ENCODE measurements at regions not wholly inside any gene's neighbourhood (a gene's known extent, or its start where the extent isn't known, plus 50 kb on each side); places are given as distances from the start of the nearest gene placed in this dataset.
A peak's percentile ranks its signal among the peaks of the same experiment; 100 is the strongest.
"Not testable (repeated sequence)": the region's sequence is repeated elsewhere in the genome, so short reads cannot be mapped to it uniquely, and the experiment has no call there.

DNA sequence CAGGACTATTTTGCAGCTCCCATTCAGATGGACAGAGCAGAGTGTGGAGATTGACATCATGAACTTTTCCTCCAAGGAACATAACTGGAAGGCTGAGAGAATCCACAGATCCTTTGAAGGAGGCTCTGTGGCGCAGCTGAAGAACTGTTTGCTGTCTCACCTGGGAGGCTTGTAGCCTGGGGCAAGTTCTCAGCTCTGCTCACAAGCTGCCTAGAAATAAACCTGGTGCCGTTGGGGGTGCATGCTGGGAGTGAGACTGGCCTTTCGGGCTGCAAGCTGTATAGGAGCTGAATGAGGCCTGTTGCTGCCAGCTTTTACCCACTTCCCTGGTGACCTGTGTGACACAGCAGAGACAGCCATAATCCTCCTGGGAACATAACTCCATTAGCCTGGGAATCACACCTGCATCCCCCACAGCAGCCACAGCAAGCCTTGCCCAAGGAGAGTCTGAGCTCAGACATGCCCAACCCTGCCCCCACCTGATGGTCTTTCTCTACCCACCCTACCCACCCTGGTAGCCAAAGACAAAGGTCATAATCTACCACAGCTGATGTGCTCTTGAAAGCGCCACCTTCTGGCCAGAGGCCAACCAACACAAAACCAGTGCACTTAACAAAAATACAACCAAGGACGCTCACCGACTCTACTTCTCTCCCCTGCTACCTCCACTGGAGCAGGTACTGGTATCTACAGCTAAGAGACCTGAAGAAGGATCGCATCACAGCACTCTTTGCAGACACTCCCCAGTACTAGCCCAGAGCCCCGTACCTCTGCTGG is 205.1 kb upstream of the MRPS30 start:
- DNase-seq, result no peak
- in situ Hi-C loops (cut with HindIII; ENCODE audit: low pct_ligation_motif_present, low pct_unique_long_range_greater_than_20kb, low sequenced_read_pairs), result no loop called here

DNA sequence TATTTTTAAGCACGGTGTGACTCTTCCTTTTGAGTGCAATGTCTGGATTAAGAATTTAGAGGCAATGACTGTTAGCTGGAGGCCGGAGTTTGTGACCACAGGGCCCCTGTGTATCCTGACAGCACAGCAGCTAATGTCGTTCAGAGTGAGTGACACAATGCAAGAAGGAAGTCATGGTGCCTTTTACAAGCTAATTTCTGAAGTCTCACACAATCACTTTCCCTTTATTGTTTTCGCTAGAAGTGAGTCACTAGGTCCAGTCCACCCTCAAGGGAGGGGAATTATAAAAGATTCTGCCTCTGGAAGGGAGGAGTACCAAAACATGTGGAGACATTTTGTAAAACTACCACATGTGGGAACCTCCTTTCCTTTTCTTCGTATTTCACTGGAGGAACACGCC is 185.5 kb upstream of the FGF10 start:
- in situ Hi-C loops (cut with HindIII; ENCODE audit: low pct_ligation_motif_present, low pct_unique_long_range_greater_than_20kb, low sequenced_read_pairs), result no loop called here
- DNase-seq, result no peak

DNA sequence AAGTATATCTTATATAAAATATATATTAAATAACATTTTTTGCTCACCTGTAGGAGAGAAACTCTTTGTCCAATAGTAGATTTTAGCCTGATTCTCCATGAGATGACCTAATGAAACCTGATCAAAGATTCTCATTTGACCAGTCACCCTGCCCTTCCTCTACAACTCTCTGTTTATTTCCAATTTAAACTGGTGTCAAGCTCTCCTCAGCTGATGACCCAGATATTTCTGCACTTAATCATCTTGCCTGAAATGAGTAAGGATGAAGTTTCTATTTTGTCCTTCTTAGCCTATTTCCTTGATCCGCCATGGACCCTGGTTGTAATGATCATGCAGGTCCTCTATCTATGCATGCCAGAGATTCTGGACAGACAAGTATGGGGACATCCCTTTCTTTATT is 179.3 kb upstream of the FGF10 start:
- in situ Hi-C loops (cut with HindIII; ENCODE audit: low pct_ligation_motif_present, low pct_unique_long_range_greater_than_20kb, low sequenced_read_pairs), result no loop called here
- no peak for DNase-seq

DNA sequence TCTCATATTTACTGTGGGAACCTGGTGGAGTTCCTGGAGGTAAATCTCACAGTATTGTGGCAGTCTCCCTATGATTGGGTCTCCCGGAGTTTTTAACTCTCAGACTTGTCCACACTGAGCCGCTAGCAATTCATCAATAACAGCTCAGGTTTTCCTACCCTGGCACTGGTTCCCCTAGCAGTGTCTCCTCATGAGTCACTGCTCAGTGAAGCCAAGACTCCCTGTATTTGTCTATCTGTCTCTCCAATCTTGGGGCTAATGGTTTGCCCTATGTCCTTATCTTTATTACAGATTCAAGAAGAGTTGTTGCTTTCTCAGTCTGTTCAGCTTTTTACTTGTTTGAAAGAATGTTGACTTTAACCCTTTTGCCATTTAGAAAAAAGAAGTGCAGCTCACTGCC is 176.7 kb upstream of the FGF10 start:
- in situ Hi-C loops (cut with HindIII; ENCODE audit: low pct_ligation_motif_present, low pct_unique_long_range_greater_than_20kb, low sequenced_read_pairs), result no loop called here
- no peak for DNase-seq

DNA sequence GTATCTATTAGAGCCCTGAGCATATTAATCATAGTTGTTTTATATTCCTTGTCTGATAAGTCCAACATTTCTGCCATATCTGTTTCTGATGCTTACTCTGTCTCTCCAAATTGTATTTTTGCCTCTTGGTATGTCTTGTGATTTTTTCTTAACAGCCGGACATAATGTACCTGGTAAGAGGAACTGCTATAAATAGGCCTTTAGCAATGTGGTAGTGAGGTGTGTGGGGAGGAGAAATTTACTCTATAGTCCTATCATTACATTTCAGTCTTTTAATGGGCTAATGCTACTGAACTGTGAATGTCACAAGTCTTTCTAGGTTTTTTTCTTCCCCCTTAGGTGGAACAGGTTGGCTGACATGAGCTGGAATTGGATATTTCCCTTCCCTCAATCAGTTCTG is 176.1 kb upstream of the FGF10 start:
- in situ Hi-C loops (cut with HindIII; ENCODE audit: low pct_ligation_motif_present, low pct_unique_long_range_greater_than_20kb, low sequenced_read_pairs), result no loop called here
- DNase-seq, result no peak

DNA sequence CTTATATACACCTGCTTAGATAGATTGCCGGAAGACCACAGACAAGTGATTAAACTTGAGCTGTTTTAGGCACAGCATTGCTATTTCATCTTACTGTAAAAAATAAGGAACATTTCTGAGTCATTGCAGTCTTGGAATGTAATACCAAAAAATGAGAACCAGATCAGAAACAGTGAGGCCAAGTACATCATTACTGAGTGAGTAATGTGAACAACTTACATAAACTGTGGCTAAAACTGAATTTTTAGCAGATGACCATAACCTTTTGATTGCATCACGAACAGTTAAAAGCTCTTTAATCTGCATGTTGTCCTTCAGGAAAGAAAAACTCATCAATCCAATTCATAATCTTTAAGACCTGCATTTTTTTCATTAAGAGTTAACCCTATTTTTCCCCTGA is 157.1 kb upstream of the FGF10 start:
- in situ Hi-C loops (cut with HindIII; ENCODE audit: low pct_ligation_motif_present, low pct_unique_long_range_greater_than_20kb, low sequenced_read_pairs), result no loop called here
- no peak for DNase-seq

DNA sequence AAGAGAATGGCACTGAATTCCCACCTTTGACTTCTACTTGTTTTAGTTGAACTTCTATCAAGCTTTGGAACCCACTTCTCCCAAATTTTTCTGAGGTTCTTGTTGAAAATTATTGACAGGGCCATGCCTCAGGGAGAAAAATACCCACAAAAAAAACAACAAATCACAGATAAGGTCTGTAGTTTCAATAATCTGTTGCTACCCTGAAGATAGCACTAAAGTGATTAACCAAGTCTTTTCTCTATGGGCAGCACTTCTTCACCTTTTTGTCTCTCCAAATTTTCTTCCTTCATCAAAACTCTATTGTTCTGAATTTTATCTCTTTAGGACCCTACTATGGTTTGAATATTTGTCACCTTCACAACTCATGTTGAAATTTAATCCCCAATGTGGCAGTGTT is 154.3 kb upstream of the FGF10 start:
- in situ Hi-C loops (cut with HindIII; ENCODE audit: low pct_ligation_motif_present, low pct_unique_long_range_greater_than_20kb, low sequenced_read_pairs), result no loop called here
- no peak for DNase-seq

DNA sequence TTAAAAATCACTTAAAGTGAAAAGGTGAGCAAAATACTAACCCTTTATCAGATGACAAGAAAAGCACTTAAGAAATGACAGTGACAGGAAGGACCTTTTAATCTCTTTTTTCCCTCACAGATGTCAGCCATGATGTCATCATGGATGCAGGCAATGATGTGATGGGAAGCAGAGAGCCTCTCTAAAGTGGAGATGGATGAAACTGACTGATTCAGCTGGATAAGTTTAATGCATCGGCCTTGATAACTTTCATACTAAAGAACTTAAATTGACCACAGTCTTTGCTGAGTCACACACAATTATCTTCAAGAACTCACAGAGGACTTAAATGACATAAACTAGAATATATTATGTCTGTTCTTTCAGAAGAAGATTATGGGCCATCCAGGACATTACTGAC is 153.2 kb upstream of the FGF10 start:
- in situ Hi-C loops (cut with HindIII; ENCODE audit: low pct_ligation_motif_present, low pct_unique_long_range_greater_than_20kb, low sequenced_read_pairs), result no loop called here
- DNase-seq, result no peak

DNA sequence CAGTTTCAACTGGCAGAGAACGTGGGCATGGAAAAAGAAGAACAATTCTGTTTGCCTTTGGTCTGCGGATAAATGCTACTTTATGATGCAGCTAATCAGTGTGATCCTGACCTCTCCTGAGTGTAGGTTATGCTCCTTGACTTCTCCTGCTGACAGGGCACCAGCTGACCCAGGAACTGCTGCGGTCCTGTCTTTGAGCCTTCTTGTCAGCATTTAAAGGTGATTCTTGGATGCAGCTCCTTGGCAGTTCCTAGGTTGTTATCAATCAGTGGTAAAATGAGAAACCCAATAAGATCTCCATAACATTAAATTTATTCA is 150.3 kb upstream of the FGF10 start:
- in situ Hi-C loops (cut with HindIII; ENCODE audit: low pct_ligation_motif_present, low pct_unique_long_range_greater_than_20kb, low sequenced_read_pairs), result no loop called here
- DNase-seq, result no peak

DNA sequence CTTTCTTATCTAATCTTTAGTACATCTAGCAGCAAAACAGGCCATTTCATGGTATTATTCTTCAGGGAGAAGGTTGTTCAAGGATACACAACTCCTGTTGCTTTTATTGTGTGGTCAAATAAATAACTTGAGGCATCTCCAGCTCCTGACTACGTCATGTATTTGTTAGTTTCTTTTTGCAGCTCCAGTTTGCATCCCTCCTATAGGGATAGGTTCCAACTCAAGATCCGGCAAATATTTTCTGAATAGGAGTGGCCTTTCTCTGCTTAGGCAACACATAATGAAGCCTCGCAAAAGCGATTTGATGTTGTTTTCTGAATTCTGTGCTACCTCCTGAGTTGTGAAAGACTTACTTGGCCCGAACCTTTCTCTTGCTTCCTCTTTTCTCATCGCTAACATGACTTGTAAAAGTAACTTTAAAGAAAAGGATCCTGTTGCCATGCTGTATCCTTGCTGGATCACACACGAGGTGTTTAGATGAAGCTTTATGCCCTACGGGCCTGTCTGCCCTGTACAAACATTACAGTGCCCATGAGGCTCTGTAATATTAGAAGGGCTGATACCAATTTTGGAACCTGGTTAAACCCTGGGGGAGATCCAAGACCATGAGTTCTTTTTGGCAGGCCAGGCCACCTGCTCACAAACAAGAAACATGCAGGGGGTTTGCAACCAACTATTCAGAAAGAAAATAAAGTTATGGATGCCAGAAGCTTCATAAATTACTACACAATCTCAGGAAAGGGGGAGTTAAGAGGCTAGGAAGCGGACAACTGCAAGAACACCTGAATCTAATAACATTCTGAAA is 149.8 kb upstream of the FGF10 start:
- no peak for DNase-seq
- in situ Hi-C loops (cut with HindIII; ENCODE audit: low pct_ligation_motif_present, low pct_unique_long_range_greater_than_20kb, low sequenced_read_pairs), result no loop called here

DNA sequence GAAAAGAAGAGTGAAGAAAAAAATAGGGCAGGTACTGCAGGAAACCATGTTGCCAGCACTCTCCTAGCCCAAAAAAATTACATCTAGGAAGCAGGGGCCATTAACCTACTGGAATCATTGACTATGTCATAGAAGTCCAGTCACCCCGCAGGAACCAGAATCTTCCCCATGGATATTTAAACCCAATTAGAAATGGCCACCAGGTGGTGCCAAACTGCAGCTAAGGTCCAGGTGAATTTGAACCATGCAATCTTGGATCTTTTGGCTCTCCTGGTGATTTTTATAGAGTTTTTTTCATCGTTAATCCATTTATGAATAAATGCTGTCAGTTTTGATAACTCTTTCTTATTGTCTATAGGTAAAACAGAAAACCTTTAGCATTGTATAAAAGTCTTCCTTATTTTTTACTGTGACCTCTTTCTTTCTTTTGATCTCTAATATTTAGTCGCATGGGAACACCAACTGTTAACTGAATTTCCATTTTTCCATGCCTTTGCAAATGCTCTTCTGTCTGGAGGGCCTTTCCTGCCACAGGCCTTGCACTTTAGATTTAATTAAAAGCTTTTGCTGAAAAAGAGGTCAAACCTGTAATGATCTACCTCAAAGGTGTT is 147.5 kb upstream of the FGF10 start:
- DNase-seq, result peak; percentile 42
- in situ Hi-C loops (cut with HindIII; ENCODE audit: low pct_ligation_motif_present, low pct_unique_long_range_greater_than_20kb, low sequenced_read_pairs), result no loop called here

DNA sequence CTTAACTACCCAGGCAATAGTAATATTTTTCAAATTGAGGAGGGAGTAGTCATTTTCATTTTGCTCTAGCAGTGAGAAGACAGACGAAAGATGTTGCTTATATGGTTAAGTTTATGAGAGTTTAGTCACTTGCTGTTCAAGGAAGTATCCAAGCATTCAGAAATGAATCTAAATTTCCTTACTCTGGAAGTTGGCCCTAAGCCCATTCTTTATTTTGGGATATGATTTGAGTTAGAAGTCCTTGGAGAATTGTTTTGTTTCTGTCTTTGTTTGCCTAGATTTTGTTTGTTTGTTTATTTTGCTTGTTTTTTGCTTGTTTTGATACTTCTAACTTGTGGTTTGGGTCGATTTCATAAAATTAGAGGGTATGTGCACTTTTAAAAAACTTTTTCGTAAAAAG is 146.4 kb upstream of the FGF10 start:
- no peak for DNase-seq
- in situ Hi-C loops (cut with HindIII; ENCODE audit: low pct_ligation_motif_present, low pct_unique_long_range_greater_than_20kb, low sequenced_read_pairs), result no loop called here

DNA sequence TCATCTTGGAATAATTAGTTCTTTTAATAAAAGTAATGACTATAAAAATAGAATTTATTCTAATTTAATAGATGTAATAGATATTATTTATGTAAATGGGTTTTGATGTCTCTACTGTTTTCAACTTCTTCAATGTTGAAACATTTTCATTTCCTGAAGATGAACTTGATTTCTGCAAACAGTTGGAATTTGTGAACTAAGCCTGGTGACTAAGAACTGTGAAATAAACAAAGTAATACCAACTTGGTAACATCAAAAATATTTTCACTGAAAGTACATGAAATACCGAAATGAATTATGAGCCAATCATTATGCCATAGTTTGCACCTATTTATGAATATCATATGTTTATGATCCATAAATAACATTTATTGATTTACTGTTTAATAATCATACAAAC is 143.8 kb upstream of the FGF10 start:
- no peak for DNase-seq
- in situ Hi-C loops (cut with HindIII; ENCODE audit: low pct_ligation_motif_present, low pct_unique_long_range_greater_than_20kb, low sequenced_read_pairs), result no loop called here

DNA sequence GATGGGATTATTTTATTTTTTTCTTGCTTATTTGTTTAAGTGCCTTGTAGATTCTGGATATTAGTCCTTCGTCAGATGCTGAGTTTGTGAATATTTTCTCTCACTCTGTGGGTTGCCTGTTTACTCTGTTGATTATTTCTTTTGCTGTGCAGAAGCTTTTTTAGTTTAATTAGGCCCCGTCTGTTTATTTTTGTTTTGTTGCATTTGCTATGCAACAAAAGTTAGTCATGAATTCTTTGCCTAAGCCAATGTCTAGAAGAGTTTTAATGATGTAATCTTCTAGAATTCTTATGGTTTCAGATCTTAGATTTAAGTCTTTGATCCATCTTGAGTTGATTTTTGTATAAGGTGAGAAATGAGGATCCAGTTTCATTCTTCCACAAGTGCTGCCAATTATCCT is 142.5 kb upstream of the FGF10 start:
- DNase-seq; in situ Hi-C loops (cut with HindIII; ENCODE audit: low pct_ligation_motif_present, low pct_unique_long_range_greater_than_20kb, low sequenced_read_pairs): not testable (repeated sequence)

DNA sequence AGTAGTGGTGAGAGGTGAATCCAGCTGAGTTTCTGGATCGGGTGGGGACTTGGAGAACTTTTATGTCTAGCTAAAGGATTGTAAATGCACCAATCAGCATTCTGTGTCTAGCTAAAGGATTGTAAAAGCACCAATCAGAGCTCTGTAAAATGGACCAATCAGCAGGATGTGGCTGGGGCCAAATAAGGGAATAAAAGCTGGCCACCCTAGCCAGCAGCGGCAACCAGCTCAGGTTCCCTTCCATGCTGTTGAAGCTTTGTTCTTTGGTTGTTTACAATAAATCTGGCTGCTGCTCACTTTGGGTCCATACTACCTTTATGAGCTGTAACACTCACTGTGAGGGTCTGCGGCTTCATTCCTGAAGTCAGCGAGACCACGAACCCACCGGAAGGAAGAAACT is 141.6 kb upstream of the FGF10 start:
- in situ Hi-C loops (cut with HindIII; ENCODE audit: low pct_ligation_motif_present, low pct_unique_long_range_greater_than_20kb, low sequenced_read_pairs); DNase-seq: not testable (repeated sequence)

DNA sequence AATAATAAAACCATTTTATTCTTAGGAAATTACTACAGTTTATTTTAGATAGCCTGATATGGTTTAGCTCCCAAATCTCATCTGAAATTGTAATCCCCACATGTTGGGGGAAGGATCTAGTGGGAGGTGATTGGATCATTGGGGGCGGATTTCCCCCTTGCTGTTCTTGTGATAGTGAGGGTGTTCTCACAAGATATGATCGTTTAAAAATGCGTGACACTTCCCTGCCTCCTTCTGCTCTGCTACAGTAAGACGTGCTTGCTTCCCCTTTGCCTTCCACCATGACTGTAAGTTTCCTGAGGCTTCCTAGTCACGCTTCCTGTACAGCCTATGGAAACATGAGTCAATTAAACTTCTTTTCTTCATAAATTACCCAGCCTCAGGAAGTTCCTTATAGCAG is 122.4 kb upstream of the FGF10 start:
- DNase-seq, result no peak

DNA sequence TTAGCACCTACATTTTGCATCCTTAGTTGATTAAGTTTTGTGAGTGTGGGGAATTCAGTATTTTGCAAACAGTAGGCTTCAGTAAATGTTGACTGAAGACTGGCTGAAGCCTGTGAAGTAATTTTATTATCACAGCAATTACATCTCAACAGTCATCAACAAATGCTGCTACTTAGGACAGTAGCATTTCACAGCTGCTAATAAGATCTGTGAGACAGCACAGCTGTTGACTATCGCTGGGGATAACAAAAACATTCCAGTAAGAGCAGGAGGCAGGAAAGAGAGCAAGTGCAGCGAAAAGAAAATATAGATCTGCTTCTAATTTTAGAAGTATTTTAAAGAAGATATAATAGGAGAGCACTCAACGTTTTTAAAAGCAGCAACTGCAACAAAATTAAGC is 117.3 kb upstream of the FGF10 start:
- no peak for DNase-seq

More for the DNA sequence above, 122.4 kb upstream of the FGF10 start:
- in situ Hi-C loops (cut with HindIII; ENCODE audit: low pct_ligation_motif_present, low pct_unique_long_range_greater_than_20kb, low sequenced_read_pairs), result no loop called here

DNA sequence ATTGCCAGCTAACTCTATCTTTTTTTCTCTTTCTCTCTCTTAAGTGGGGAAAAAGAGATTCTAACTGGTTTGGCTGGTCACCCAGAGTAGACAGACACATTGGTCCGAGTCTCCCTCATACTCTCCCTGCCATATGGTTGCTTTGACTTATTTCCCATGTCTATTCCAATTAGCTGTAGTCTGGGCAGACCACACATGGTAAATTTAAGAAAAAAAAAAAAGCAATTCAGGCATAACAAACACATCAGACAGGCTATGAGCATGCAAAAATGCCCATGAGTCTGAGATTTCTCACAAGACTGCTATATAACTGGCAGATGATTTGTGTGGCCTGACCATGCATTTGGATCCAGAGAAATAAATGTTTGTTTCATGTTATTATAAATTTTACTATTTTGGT is 110.2 kb upstream of the FGF10 start:
- DNase-seq, result no peak
- in situ Hi-C loops (cut with HindIII; ENCODE audit: low pct_ligation_motif_present, low pct_unique_long_range_greater_than_20kb, low sequenced_read_pairs), result no loop called here

More for the DNA sequence above, 117.3 kb upstream of the FGF10 start:
- in situ Hi-C loops (cut with HindIII; ENCODE audit: low pct_ligation_motif_present, low pct_unique_long_range_greater_than_20kb, low sequenced_read_pairs), result no loop called here

DNA sequence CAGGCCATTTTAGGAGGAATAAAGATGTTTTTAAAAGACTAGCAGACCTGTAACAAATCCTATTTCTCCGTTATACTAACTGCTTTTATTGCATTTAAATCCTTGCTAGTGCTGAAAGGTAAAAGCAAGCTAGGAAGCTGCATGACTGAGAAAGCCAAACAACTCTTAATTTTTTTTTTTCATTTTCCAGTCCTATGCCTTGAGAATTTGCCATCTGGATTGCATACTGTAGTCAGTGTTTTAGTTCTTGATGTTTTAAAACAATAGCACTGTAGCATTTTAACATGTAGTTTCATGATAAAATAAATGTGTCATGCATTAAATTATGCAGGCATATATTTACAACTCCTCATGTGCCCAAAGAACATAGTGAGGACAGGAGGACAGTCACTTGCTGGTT is 108.4 kb upstream of the FGF10 start:
- in situ Hi-C loops (cut with HindIII; ENCODE audit: low pct_ligation_motif_present, low pct_unique_long_range_greater_than_20kb, low sequenced_read_pairs), result no loop called here
- DNase-seq, result no peak

DNA sequence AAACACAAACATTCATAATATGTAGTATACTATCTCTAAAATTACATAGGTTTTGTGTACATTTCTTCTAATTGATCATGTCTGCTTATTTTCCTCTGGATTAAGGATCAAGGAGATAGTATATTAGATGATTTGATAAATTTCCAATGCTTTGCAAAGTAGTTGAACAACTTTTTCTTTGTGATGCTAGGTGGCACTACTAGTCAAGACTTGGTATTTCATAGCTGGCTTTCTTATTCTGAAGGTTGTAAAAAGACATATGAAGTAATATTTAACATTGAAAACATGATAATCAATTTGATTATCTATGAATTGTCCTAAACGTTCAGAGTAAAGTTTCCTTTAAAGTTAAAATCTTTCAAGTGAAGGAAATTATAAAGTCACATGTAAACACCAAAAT is 106.1 kb upstream of the FGF10 start:
- in situ Hi-C loops (cut with HindIII; ENCODE audit: low pct_ligation_motif_present, low pct_unique_long_range_greater_than_20kb, low sequenced_read_pairs), result no loop called here
- DNase-seq, result no peak

All from ACHN (cell line).